RPMI8226 (cell line): ENCODE measurements at regions not wholly inside any gene's neighbourhood (a gene's known extent, or its start where the extent isn't known, plus 50 kb on each side); places are given as distances from the start of the nearest gene placed in this dataset.
"Not testable (repeated sequence)": the region's sequence is repeated elsewhere in the genome, so short reads cannot be mapped to it uniquely, and the experiment has no call there.

Experiments
- DNase-seq: peaks from one replicate; pipeline ENCODE4 v3.0.0-alpha.2; 2015

GRCh38 chr3:89533275-89533674 lies 425.9 kb downstream of the EPHA3 start:
- DNase-seq: no peak

- DNase-seq: not testable (repeated sequence)
These were observed 447.2 kb downstream of the EPHA3 start for GRCh38 chr3:89554587-89554986.

- no peak for DNase-seq
These were observed 451.3 kb downstream of the EPHA3 start for GRCh38 chr3:89558711-89559110.

GRCh38 chr3:89560568-89560967 lies 453.1 kb downstream of the EPHA3 start:
- no peak for DNase-seq

- DNase-seq: no peak
These were observed 455.0 kb downstream of the EPHA3 start for GRCh38 chr3:89562373-89562772.

DNA sequence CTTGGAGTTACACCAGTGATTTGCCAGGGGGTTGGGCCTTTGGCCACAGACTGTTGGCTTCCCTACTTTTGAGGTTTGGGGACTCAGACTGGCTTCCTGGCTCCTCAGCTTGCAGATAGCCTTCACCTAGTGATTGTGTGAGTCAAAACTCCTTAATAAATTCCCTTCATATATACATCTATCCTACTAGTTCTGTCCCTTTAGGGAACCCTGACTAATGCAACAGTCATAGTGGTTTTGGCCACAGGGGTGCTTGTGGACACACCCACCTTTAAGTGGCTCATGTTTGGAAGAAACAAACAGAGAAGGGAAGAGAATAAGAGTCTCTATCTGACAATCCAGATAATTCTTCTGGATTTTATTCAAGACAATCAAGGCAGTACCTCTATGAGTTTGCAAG lies 457.7 kb downstream of the EPHA3 start:
- no peak for DNase-seq

DNA sequence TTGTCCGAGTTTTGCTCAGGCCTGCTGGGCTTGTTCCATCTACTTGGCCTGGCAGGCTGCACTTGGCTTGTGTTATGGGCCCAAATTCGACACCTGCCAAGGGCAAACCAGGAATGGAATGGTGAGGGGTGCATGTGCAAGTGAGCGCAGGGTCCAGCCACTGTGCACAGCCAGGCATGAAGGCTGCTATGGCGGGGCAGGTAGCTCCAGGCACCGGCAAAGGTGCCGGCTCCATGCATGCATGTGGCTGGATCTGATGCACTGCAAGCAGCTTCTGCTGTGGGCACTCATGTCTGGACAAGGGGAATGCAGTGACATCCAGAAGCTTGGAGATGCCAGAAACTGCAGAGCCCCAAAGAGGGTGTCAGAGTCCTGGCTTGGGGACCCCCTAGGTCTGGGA lies 463.0 kb downstream of the EPHA3 start:
- no peak for DNase-seq

GRCh38 chr3:89571298-89571697 lies 463.9 kb downstream of the EPHA3 start:
- DNase-seq: no peak

- DNase-seq: no peak
These were observed 464.3 kb downstream of the EPHA3 start for GRCh38 chr3:89571707-89572106.

DNA sequence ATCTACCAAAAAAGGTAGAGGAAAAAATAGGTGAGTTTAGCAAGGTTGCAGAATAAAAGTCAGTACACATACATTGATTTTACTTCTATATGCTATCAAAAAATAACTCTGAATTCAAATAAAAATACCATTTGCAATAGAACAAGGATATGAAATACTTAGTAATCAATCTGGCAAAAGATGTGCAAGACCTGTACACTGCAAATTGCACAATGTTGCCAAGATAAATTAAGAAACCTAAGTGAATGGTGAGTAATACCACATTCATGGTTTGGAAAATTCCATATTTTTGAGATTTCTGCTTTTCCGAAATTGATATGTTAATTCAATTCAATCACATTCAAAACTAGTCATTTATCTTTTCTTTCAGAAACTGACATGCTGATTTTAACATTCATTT lies 464.8 kb downstream of the EPHA3 start:
- no peak for DNase-seq

GRCh38 chr3:89576417-89576816 lies 469.0 kb downstream of the EPHA3 start:
- DNase-seq: no peak

- no peak for DNase-seq
These were observed 470.5 kb downstream of the EPHA3 start for GRCh38 chr3:89577637-89578530.

DNA sequence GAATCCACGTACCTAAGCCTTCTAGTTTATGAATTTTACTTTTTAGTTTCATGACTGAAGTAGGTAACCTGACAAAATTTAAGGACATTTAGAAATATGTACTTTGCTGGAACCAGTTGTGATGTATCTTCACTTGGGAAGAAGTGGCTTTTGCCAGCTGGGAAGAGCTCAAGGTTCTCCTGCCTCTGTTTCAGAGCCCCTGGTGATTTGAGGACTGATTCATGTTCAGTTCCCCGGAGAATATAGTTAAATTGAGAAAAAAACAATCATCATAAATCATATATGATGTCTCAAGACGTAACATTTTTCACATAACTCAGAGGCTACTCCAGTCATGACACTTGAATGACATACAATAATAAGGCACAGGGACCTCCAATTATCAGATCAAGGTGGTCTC lies 473.4 kb downstream of the EPHA3 start:
- no peak for DNase-seq

GRCh38 chr3:89584398-89584797 lies 477.0 kb downstream of the EPHA3 start:
- DNase-seq: no peak

DNA sequence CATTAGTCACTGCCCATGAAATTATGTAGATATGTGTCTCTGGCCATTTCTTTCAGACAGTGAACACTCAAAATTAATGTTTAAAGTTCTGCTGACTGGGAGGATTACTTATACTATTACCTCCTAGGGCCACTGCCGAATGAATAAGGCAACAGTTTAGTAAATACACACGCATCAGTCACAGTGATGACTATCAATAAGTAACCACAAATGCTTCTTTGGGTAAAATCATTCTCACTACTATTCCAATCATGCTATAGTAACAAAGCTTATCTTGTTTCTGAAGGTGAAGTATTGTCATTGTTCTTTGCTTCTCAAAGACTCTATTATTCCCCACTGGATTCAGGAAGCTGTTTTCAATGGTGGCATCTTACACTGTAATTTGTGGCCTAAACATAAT lies 478.8 kb downstream of the EPHA3 start:
- no peak for DNase-seq

GRCh38 chr3:89586676-89587075 lies 479.3 kb downstream of the EPHA3 start:
- no peak for DNase-seq

- DNase-seq: no peak
These were observed 498.7 kb downstream of the EPHA3 start for GRCh38 chr3:89606151-89606550.

DNA sequence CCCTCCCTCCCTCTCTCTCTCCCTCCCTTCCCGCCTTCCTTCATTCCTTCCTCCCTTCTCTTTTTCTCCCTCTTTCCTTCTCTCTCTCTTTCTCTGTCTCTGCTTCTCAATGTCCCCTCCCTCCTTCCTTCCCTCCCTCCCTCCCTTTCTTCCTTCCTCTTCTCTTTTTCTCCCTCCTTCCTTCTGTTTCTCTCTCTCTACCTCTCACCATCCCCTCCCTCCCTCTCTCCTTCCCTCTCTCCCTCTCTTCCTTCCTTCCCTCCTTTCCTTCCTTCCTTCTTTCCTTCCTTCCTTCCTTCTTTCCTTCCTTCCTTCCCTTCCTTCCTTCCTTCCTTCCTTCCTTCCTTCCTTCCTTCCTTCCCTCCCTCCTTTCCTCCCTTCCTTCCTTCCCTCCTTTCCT lies 504.6 kb downstream of the EPHA3 start:
- DNase-seq: no peak

- DNase-seq: no peak
These were observed 505.8 kb downstream of the EPHA3 start for GRCh38 chr3:89613241-89613640.

DNA sequence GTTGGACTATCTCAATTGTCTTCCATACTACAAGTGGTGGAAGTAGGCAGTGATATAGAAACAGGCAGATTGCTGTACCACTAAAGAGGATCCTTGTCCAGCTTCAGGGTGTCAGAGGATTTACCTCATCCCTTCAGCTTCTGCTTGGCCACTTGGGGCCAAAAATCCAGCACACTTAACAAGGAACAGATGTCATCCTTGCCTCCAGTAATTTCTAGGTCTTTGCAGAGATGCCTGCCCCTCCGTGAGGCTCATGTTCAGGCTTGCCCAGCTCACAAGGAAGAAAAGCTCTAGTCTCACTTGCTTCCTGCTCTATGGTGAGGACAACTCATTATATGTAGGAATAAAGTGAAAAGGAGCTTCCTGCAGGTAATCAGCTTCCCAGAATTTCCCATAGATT lies 510.3 kb downstream of the EPHA3 start:
- no peak for DNase-seq

DNA sequence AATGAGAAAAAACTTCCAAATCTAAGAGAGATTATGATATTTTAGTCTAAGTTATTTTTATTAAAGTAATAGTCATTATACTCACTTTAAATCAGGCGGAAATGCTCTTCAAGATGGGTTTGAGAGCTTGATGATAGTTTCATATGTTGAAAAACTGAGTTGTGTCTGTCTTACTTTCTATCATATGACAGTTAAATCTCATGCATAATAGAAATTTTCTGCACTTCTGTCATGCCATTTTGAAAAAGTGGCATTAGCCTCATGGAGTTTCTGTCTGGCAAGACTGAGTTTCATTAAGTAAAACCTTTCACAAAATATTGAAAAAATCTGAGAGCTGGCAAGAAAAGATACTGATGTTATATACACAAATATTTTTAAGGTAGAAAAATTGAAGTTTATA lies 511.8 kb downstream of the EPHA3 start:
- DNase-seq: no peak

DNA sequence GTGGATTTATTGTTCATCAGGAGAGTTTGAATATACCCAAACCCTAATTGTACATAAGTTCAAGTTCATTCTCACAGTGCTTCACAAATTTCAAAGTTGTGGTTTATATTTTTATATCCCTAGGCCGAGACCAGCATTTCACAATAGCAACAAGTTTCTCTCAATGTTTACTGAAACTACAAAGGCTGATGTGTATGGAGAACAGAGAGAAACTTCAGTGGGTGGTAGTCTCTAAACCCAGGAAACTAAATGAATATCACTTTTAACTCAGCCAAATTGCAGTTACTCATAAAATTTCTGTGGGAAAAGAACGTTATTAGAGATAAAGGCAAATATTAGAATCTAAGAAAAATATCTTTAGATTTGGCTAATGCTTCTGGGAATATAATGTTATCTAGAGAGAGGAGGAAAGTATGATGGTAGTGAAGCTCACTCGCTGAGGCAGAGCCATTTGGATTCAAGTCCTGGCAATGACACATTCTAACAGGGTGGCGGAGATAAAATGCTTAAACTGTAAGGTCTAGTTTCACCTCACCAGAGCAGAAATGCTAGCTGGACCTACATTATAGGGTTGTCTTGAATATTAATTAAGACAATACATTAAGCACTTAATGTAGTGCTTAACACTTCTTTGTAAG lies 514.8 kb downstream of the EPHA3 start:
- no peak for DNase-seq

DNA sequence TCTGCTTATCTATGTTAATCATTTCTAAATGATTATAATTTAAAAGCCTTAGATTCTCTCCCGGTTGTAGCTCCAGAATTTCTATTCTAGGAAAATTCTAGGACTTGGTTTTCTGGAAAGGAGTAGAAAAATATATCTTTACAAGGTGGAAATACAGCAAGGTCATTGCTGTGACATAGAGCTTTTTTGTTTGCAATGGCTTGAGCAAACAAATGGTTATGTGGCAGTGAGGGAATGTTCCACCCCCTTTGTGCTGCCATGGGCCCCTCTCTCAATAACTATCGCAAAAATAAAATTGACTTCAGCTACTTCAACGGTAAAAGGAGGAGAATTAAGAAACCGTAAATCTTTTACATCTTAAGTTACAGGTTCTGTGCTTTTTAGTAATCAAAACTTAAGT lies 517.1 kb downstream of the EPHA3 start:
- DNase-seq: no peak

DNA sequence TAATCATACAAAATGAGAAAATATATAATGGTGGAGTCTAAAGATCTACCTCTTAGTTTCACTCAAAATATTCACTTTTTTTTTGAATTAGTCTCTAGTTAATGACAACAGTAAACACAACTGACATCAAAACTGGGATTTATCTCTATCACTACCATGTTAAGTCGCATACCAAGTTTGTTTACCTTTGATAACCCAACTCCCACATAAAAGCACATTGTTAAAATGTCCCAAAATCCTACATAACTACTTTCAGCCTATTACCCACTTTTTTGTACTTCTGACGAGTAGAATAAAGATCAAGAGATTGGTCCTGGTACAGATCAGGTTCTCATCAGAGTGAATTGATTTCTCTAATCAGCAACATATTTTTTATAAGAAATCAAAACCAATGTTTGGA lies 518.5 kb downstream of the EPHA3 start:
- no peak for DNase-seq
